ENCODE measurements at regions not wholly inside any gene's neighbourhood (a gene's known extent, or its start where the extent isn't known, plus 50 kb on each side); places are given as distances from the start of the nearest gene placed in this dataset.
A peak's percentile ranks its signal among the peaks of the same experiment; 100 is the strongest.

GRCh38 chr1:109815809-109816174 lies 52.1 kb upstream of the EPS8L3 start:
- no peak for TF ChIP-seq TCF7L2 (IDR thresholded peaks at IDR 0.05; ENCODE audit: low read depth, low read length)
- TF ChIP-seq POLR2AphosphoS5 (IDR thresholded peaks at IDR 0.05; ENCODE audit: low read depth, low read length) = no peak
- no peak for TF ChIP-seq CTCF (IDR thresholded peaks at IDR 0.05)
- no TSS peak for BruUV-seq (replicated peaks)
- ChIA-PET CTCF (no interaction called here), POLR2A (no interaction called here)
- ATAC-seq (no peak), DNase-seq (ENCODE audit: low read depth, low spot score) (no peak)
- peak overlapping the region; percentile 98 for H3K27ac ChIP-seq (ENCODE audit: low read length)
- H3K4me1 ChIP-seq (ENCODE audit: control insufficient read depth, insufficient read depth, low read length) = peaks cover 30% of the 10 kb centered on the region
- peaks cover 3% of the 10 kb centered on the region; the same call in 1 of the 2 replicates for H3K9me3 ChIP-seq (ENCODE audit: control insufficient read depth, insufficient read depth, low read depth, low read length)
- no peak overlapping the region for H3K4me3 ChIP-seq (ENCODE audit: low read depth in 2 of 2, low read length in 2 of 2)
- in situ Hi-C loops (cut with HindIII; ENCODE audit: low pct_unique_long_range_greater_than_20kb, low sequenced_read_pairs) = no loop called here
- intact Hi-C loops (cut with micrococcal nuclease; ENCODE audit: unreplicated experiment) = no loop called here
- no peaks in the 10 kb centered on the region for H3K36me3 ChIP-seq (ENCODE audit: control insufficient read depth, insufficient read depth, low read length)
- no peaks in the 10 kb centered on the region for H3K27me3 ChIP-seq (ENCODE audit: control insufficient read depth, insufficient read depth, low read length)

GRCh38 chr1:109814993-109815786 lies 51.5 kb upstream of the EPS8L3 start:
- H3K27me3 ChIP-seq (ENCODE audit: control insufficient read depth, insufficient read depth, low read length) = no peaks in the 10 kb centered on the region
- TF ChIP-seq TCF7L2 (IDR thresholded peaks at IDR 0.05; ENCODE audit: low read depth, low read length) (no peak), SIN3A (IDR thresholded peaks at IDR 0.05; ENCODE audit: borderline replicate concordance, insufficient read depth, low read depth, low read length) (no peak), CTCF (IDR thresholded peaks at IDR 0.05) (no peak), REST (IDR thresholded peaks at IDR 0.05; ENCODE audit: insufficient read depth in 1 of 2, low read depth in 2 of 2, low read length in 1 of 2) (no peak), POLR2AphosphoS5 (IDR thresholded peaks at IDR 0.05; ENCODE audit: low read depth, low read length) (no peak)
- intact Hi-C loops (cut with micrococcal nuclease; ENCODE audit: unreplicated experiment) (no loop called here), in situ Hi-C loops (cut with HindIII; ENCODE audit: low pct_unique_long_range_greater_than_20kb, low sequenced_read_pairs) (no loop called here)
- ATAC-seq (no peak), DNase-seq (ENCODE audit: low read depth, low spot score) (no peak)
- no TSS peak for BruUV-seq (replicated peaks)
- H3K36me3 ChIP-seq (ENCODE audit: control insufficient read depth, insufficient read depth, low read length) = no peaks in the 10 kb centered on the region
- H3K9me3 ChIP-seq (ENCODE audit: control insufficient read depth, insufficient read depth, low read depth, low read length) = peaks cover 3% of the 10 kb centered on the region; the same call in 1 of the 2 replicates
- H3K4me3 ChIP-seq (ENCODE audit: low read depth in 2 of 2, low read length in 2 of 2) = no peak overlapping the region
- ChIA-PET CTCF (no interaction called here), POLR2A (no interaction called here)
- peaks cover 30% of the 10 kb centered on the region for H3K4me1 ChIP-seq (ENCODE audit: control insufficient read depth, insufficient read depth, low read length)
- peak overlapping the region; percentile 98 for H3K27ac ChIP-seq (ENCODE audit: low read length)

All from Panc1 (cell line).